Endodermal cell (in vitro differentiated cells): ENCODE measurements at regions not wholly inside any gene's neighbourhood (a gene's known extent, or its start where the extent isn't known, plus 50 kb on each side); places are given as distances from the start of the nearest gene placed in this dataset.
"Not testable (repeated sequence)": the region's sequence is repeated elsewhere in the genome, so short reads cannot be mapped to it uniquely, and the experiment has no call there.

ENCODE experiments used
- DNase-seq: peaks from one replicate; pipeline ENCODE4 v3.0.0-alpha.2; 2017
- H3K27ac ChIP-seq: 2 replicates; pipeline ENCODE4 v1.5.1; 2013; ENCODE audit warnings: mild to moderate bottlenecking, low read depth, low read length, moderate library complexity
- H3K27me3 ChIP-seq: 2 replicates; pipeline ENCODE4 v1.6.1; 2013; ENCODE audit warnings: mild to moderate bottlenecking, low read length, moderate library complexity; ENCODE audit not compliant: insufficient read depth, control insufficient read depth, poor library complexity, severe bottlenecking
- H3K36me3 ChIP-seq: 2 replicates; pipeline ENCODE4 v1.7.0; 2013; ENCODE audit warnings: mild to moderate bottlenecking, low read length, moderate library complexity; ENCODE audit not compliant: control insufficient read depth, insufficient read depth
- H3K4me1 ChIP-seq: one replicate; pipeline ENCODE4 v1.7.0; 2013; ENCODE audit warnings: low read length; ENCODE audit not compliant: control insufficient read depth, insufficient read depth
- H3K4me3 ChIP-seq: 2 replicates; pipeline ENCODE4 v1.5.1; 2013; ENCODE audit warnings: mild to moderate bottlenecking, low read length, moderate library complexity
- H3K9ac ChIP-seq: 2 replicates; pipeline ENCODE4 v1.6.1; 2013; ENCODE audit warnings: mild to moderate bottlenecking, low read length, moderate library complexity; ENCODE audit not compliant: poor library complexity, severe bottlenecking; ENCODE audit errors: extremely low read depth
- H3K9me3 ChIP-seq: 2 replicates; pipeline ENCODE4 v1.6.1; 2013; ENCODE audit warnings: mild to moderate bottlenecking, low read length, moderate library complexity; ENCODE audit not compliant: control insufficient read depth
- H3K27ac Mint-ChIP-seq: 2 replicates; pipeline ENCODE4 v1.8.0; 2020; ENCODE audit warnings: mixed read lengths
- H3K27me3 Mint-ChIP-seq: 2 replicates; pipeline ENCODE4 v1.8.0; 2021; ENCODE audit warnings: mild to moderate bottlenecking, mixed read lengths; ENCODE audit not compliant: insufficient read depth
- H3K36me3 Mint-ChIP-seq: 2 replicates; pipeline ENCODE4 v1.8.0; 2020; ENCODE audit warnings: low read depth, mixed read lengths
- H3K4me1 Mint-ChIP-seq: 2 replicates; pipeline ENCODE4 v1.8.0; 2020; ENCODE audit warnings: mixed read lengths
- H3K4me3 Mint-ChIP-seq: 2 replicates; pipeline ENCODE4 v1.8.0; 2020; ENCODE audit warnings: mild to moderate bottlenecking, moderate library complexity, mixed read lengths
- H3K9me3 Mint-ChIP-seq: 2 replicates; pipeline ENCODE4 v1.8.0; 2020; ENCODE audit warnings: mild to moderate bottlenecking, mixed read lengths
- WGBS, 2 experiments: methylation state at CpG; one replicate each; pipeline versions ENCODE4 v1.1.5 to v1.1.7; 2013; ENCODE audit warnings: missing lambda C conversion rate in 2 of 2, mixed read lengths in 1 of 2; ENCODE audit not compliant: insufficient coverage in 1 of 2, insufficient read length in 1 of 2; 5-methylcytosine and 5-hydroxymethylcytosine counted together
- TF ChIP-seq, protein P1 (sequence below): fragments of 200-600 bp; sonication (generic); conservative IDR thresholded peaks from 2 replicates; pipeline ENCODE4 v1.5.0; 2021; ENCODE audit warnings: antibody characterized with exemption, mild to moderate bottlenecking

DNA sequence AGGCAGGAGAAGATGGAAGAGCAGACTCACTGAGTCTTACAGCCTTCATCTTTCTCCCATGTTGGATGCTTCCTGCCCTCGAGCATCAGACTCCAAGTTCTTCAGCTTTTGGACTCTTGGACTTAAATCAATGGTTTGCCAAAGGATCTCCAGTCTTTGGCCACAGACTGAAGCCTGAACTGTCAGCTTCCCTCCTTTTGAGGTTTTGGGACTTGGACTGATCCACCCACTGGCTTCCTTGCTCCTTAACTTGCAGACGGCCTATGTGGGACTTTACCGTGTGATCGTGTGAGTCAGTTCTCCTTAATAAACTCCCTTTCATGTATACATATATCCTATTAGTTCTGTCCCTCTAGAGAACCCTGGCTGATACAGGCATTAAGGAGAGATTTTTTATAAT lies 62.4 kb upstream of the TNIK start:
- Histone ChIP-seq H3K9ac (no peak overlapping the region), H3K9me3 (no peaks in the 10 kb centered on the region), H3K27ac (no peak overlapping the region), H3K4me3 (no peak overlapping the region), H3K27me3 (no peaks in the 10 kb centered on the region), H3K4me1 (peaks cover 3% of the 10 kb centered on the region), H3K36me3 (no peaks in the 10 kb centered on the region)
- TF ChIP-seq, protein P1, sequence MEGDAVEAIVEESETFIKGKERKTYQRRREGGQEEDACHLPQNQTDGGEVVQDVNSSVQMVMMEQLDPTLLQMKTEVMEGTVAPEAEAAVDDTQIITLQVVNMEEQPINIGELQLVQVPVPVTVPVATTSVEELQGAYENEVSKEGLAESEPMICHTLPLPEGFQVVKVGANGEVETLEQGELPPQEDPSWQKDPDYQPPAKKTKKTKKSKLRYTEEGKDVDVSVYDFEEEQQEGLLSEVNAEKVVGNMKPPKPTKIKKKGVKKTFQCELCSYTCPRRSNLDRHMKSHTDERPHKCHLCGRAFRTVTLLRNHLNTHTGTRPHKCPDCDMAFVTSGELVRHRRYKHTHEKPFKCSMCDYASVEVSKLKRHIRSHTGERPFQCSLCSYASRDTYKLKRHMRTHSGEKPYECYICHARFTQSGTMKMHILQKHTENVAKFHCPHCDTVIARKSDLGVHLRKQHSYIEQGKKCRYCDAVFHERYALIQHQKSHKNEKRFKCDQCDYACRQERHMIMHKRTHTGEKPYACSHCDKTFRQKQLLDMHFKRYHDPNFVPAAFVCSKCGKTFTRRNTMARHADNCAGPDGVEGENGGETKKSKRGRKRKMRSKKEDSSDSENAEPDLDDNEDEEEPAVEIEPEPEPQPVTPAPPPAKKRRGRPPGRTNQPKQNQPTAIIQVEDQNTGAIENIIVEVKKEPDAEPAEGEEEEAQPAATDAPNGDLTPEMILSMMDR, result no peak
- H3K36me3 Mint-ChIP-seq, result no peaks in the 10 kb centered on the region
- no peak overlapping the region for H3K27ac Mint-ChIP-seq
- peaks cover 3% of the 10 kb centered on the region for H3K4me1 Mint-ChIP-seq
- H3K4me3 Mint-ChIP-seq, result no peak overlapping the region
- no peak for DNase-seq
- peaks cover 2% of the 10 kb centered on the region for H3K9me3 Mint-ChIP-seq
- WGBS, 2 experiments, result 56 to 96% methylated on average over 2 to 4 of the region's 4 CpGs
- peaks cover 15% of the 10 kb centered on the region for H3K27me3 Mint-ChIP-seq

DNA sequence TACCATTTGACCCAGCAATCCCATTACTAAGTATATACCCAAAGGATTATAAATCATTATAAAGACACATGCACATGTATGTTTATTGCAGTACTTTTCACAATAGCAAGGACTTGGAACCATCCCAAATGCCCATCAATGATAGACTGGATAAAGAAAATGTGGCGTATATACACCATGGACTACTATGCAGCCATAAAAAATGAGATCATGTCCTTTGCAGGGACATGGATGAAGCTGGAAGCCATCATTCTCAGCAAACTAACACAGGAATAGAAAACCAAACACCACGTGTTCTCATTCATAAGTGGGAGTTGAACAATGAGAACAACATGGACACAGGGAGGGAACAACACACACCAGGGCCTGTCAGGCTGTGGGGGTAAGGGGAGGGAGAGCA lies 59.2 kb upstream of the TNIK start:
- H3K9me3 Mint-ChIP-seq, H3K9ac ChIP-seq, H3K36me3 Mint-ChIP-seq, DNase-seq, H3K36me3 ChIP-seq, H3K4me1 ChIP-seq, H3K4me3 ChIP-seq, H3K27me3 ChIP-seq, H3K27ac Mint-ChIP-seq, H3K4me3 Mint-ChIP-seq, H3K27ac ChIP-seq, H3K4me1 Mint-ChIP-seq, H3K9me3 ChIP-seq: not testable (repeated sequence)
- 86 to 91% methylated on average over 1 to 2 of the region's 2 CpGs for WGBS, 2 experiments
- H3K27me3 Mint-ChIP-seq, result peaks cover 27% of the 10 kb centered on the region

DNA sequence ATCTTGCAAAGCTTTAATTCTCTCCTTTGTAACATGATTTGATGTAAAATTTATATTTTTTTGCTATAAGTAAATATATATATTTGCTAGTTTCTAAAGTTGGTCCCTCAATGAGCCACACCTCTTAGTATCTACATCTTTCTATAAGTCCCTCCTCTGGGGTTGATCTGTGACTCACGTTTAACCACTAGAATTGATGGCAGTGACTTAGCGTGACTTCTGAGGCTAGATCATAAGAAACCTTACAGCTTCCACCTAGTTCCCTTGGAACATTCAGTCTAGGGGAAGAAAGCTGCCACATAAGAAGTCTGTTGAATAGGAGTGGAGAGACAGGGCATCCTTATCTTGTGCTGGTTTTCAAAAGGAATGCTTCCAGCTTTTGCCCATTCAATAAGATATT lies 56.6 kb upstream of the TNIK start:
- Mint-ChIP-seq H3K9me3 (peaks cover 2% of the 10 kb centered on the region), H3K4me3 (no peak overlapping the region), H3K4me1 (peaks cover 13% of the 10 kb centered on the region), H3K27ac (no peak overlapping the region), H3K36me3 (no peaks in the 10 kb centered on the region), H3K27me3 (peaks cover 27% of the 10 kb centered on the region)
- H3K9me3 ChIP-seq, result no peaks in the 10 kb centered on the region
- no peak for DNase-seq
- TF ChIP-seq, protein P1, result no peak
- no peak overlapping the region for H3K9ac ChIP-seq
- WGBS, 2 experiments, result 88 to 100% methylated on average over 1 to 2 of the region's 2 CpGs
- H3K4me3 ChIP-seq, result no peak overlapping the region
- H3K27ac ChIP-seq, result no peak overlapping the region
- no peaks in the 10 kb centered on the region for H3K36me3 ChIP-seq
- H3K27me3 ChIP-seq, result no peaks in the 10 kb centered on the region
- peaks cover 3% of the 10 kb centered on the region for H3K4me1 ChIP-seq

DNA sequence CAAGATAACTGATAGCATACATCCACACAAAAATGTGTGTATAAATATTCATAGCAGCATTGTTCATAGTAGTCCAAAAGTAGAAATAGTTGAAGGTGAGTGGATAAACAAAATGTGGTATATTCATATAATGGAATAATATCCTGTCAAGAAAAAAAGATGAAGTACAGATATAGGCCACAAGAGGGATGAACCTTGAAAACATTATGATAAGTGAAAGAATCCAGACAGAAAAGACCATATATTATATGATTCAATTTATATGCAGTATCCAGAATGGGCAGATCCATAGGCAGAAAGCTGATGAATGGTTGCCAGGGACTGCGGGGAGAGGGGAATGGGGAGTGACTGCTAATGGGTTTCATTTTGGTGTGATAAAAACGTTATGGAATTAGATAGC lies 54.3 kb upstream of the TNIK start:
- Histone ChIP-seq H3K4me3 (no peak overlapping the region), H3K27ac (no peak overlapping the region), H3K27me3 (no peaks in the 10 kb centered on the region), H3K4me1 (no peaks in the 10 kb centered on the region), H3K36me3 (no peaks in the 10 kb centered on the region), H3K9ac (no peak overlapping the region), H3K9me3 (no peaks in the 10 kb centered on the region)
- 92 to 100% methylated on average over 1 of the region's 2 CpGs for WGBS, 2 experiments
- DNase-seq, result no peak
- H3K36me3 Mint-ChIP-seq, result no peaks in the 10 kb centered on the region
- no peak overlapping the region for H3K27ac Mint-ChIP-seq
- TF ChIP-seq, protein P1, result peak; percentile 49
- peaks cover 2% of the 10 kb centered on the region for H3K9me3 Mint-ChIP-seq
- H3K4me3 Mint-ChIP-seq, result no peak overlapping the region
- H3K4me1 Mint-ChIP-seq, result peaks cover 11% of the 10 kb centered on the region
- H3K27me3 Mint-ChIP-seq, result peaks cover 27% of the 10 kb centered on the region
